Activated CD8-positive, alpha-beta memory T cell treated with anti-CD3 and anti-CD28 coated beads, Interleukin-2, amount 10 ng/mL, durations not matched to agents 7 days and 5 days (primary cell): ENCODE measurements at regions not wholly inside any gene's neighbourhood (a gene's known extent, or its start where the extent isn't known, plus 50 kb on each side); places are given as distances from the start of the nearest gene placed in this dataset.

Experiments used
- ATAC-seq: fragments of 150-1000 bp; cut with Tn5 transposase; one replicate; pipeline ENCODE4 v1.10.0; 2021; ENCODE audit warnings: moderate library complexity
- CTCF ChIA-PET: fragments of 350-600 bp; sonication (Branson Sonifier 250); formaldehyde crosslinking; loops from one replicate; lab custom pipeline; 2021; ENCODE audit warnings: antibody characterized with exemption; lab: Charles Lee
- DNase-seq: peaks from one replicate; pipeline ENCODE4 v3.0.0-alpha.2; 2020
- H3K27ac Mint-ChIP-seq: one replicate; pipeline ENCODE4 v1.8.0; 2021; ENCODE audit warnings: mild to moderate bottlenecking, mixed read lengths
- H3K27me3 Mint-ChIP-seq: one replicate; pipeline ENCODE4 v1.8.0; 2021; ENCODE audit warnings: mixed read lengths
- H3K36me3 Mint-ChIP-seq: one replicate; pipeline ENCODE4 v1.8.0; 2021; ENCODE audit warnings: mild to moderate bottlenecking, mixed read lengths
- H3K4me1 Mint-ChIP-seq: one replicate; pipeline ENCODE4 v1.8.0; 2021; ENCODE audit warnings: mixed read lengths
- H3K4me3 Mint-ChIP-seq: one replicate; pipeline ENCODE4 v1.8.0; 2021; ENCODE audit warnings: mild to moderate bottlenecking, moderate library complexity, mixed read lengths
- H3K9me3 Mint-ChIP-seq: one replicate; pipeline ENCODE4 v1.8.0; 2022; ENCODE audit warnings: low read depth, mixed read lengths

- DNase-seq = no peak
- CTCF ChIA-PET = interaction anchor here (2.0 kb wide), 1 partner anchor 155 kb away, joined by 5 read pairs; no protein-coding TSS in a partner anchor
- Mint-ChIP-seq H3K27me3 (peaks cover 4% of the 10 kb centered on the region), H3K4me1 (no peaks in the 10 kb centered on the region), H3K4me3 (no peak overlapping the region), H3K27ac (no peak overlapping the region), H3K9me3 (no peaks in the 10 kb centered on the region), H3K36me3 (no peaks in the 10 kb centered on the region)
- no peak for ATAC-seq
These were observed 69.7 kb upstream of the INCENP start for GRCh38 chr11:62054081-62054480.

- Mint-ChIP-seq H3K4me1 (no peaks in the 10 kb centered on the region), H3K27me3 (peaks cover 5% of the 10 kb centered on the region), H3K27ac (no peak overlapping the region), H3K4me3 (no peak overlapping the region), H3K9me3 (no peaks in the 10 kb centered on the region), H3K36me3 (no peaks in the 10 kb centered on the region)
- CTCF ChIA-PET = interaction anchor here (2.5 kb wide), 1 partner anchor 31 kb away, joined by 11 read pairs; no protein-coding TSS in a partner anchor
- no peak for ATAC-seq
- no peak for DNase-seq
These were observed 73.1 kb upstream of the INCENP start for GRCh38 chr11:62050716-62051115.

DNA sequence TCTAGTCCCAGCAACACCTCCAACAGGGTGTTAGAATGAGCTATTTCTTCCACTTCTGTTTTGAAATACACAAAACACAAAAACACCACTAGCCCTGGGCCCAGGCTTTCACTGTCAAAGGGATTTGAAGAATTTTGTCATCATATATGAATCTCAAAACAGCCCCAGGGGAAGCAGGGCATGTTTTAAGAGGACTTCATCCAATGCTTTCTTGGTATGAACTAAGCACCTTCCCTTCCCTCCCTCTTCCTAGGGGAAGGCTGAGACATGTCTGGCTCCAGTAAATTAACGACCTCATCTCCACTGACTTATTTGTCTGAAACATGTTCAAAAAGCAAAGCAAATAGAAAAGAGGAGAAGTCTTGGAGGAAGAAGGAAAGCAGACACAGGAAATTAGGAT lies 75.7 kb upstream of the INCENP start:
- no peak for ATAC-seq
- peaks cover 16% of the 10 kb centered on the region for H3K27me3 Mint-ChIP-seq
- H3K36me3 Mint-ChIP-seq = no peaks in the 10 kb centered on the region
- no peak for DNase-seq
- H3K9me3 Mint-ChIP-seq = no peaks in the 10 kb centered on the region
- no peak overlapping the region for H3K27ac Mint-ChIP-seq
- no peak overlapping the region for H3K4me3 Mint-ChIP-seq
- no peaks in the 10 kb centered on the region for H3K4me1 Mint-ChIP-seq
- CTCF ChIA-PET = no interaction called here

DNA sequence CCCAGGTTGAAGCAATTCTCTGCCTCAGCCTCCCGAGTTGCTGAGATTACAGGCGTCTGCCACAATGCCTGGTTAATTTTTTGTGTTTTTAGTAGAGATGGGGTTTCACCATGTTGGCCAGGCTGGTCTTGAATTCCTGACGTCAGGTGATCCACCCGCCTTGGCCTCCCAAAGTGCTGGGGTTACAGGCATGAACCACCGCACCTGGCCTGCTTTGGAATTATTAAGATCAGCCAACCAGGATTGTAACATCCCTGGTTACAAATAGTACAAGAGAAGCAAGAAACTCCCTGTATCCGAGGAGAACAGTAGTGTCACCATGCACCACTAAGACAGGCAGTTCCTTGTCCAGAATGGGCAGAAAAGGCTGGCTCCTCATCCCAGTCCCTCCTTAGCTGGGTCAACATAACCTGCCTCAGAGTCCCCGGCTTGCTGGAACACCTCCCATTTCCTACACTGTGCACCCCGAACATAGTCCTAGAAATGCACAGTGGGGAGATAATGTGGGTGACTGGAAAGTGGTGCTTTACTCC lies 77.2 kb upstream of the INCENP start:
- Mint-ChIP-seq H3K36me3 (no peaks in the 10 kb centered on the region), H3K27ac (no peak overlapping the region), H3K4me1 (no peaks in the 10 kb centered on the region), H3K27me3 (peaks cover 16% of the 10 kb centered on the region), H3K9me3 (no peaks in the 10 kb centered on the region), H3K4me3 (no peak overlapping the region)
- CTCF ChIA-PET = no interaction called here
- ATAC-seq (no peak), DNase-seq (no peak)

GRCh38 chr11:62044639-62045121 lies 77.2 kb upstream of the FTH1 start:
- CTCF ChIA-PET = no interaction called here

DNA sequence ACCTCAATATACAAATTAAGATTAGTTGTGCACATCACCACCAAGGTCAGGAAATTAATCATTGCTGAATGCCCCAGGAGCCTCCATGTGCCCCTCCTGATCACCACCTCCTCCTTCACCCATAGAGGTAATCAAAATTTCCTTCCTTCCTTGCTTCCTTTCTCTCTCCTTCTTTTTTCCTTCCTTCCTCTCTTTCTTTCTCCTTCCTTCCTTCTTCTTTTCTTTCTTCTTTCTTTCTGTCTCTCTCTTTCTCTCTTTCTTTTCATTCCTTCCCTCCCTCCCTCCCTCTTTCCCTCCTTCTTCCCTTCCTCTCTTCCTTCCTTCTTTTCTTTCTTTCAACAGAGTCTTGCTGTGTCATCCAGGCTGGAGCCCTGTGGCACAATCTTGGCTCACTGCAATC lies 67.9 kb upstream of the FTH1 start:
- Mint-ChIP-seq H3K9me3 (peaks cover 13% of the 10 kb centered on the region), H3K36me3 (peaks cover 9% of the 10 kb centered on the region), H3K4me3 (no peak overlapping the region), H3K27me3 (peaks cover 16% of the 10 kb centered on the region), H3K27ac (no peak overlapping the region), H3K4me1 (peaks cover 2% of the 10 kb centered on the region)
- DNase-seq = no peak
- ATAC-seq = no peak
- CTCF ChIA-PET = interaction anchor here (1.2 kb wide), 1 partner anchor 136 kb away, joined by 3 read pairs; no protein-coding TSS in a partner anchor

More at GRCh38 chr11:62044639-62045121, 77.2 kb upstream of the FTH1 start:
- DNase-seq = no peak
- H3K4me1 Mint-ChIP-seq = no peaks in the 10 kb centered on the region
- peaks cover 14% of the 10 kb centered on the region for H3K27me3 Mint-ChIP-seq
- no peaks in the 10 kb centered on the region for H3K9me3 Mint-ChIP-seq
- ATAC-seq = no peak
- no peak overlapping the region for H3K4me3 Mint-ChIP-seq
- no peak overlapping the region for H3K27ac Mint-ChIP-seq
- H3K36me3 Mint-ChIP-seq = no peaks in the 10 kb centered on the region

DNA sequence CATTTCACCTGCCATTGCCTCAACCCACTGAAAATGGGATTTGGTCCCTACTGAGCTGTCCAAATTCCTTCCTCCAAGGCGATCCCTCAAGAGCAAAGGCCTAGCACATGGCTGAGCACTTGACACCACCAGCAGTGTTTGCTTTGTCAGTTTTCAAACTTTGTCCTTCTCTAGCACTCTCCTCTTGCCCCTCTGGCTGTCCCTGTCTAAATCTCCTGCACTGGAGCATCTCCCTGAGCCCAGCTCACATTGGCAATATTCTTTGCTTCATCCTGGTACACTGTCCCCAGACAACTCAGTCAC lies 66.6 kb upstream of the FTH1 start:
- no peak for ATAC-seq
- peaks cover 9% of the 10 kb centered on the region for H3K36me3 Mint-ChIP-seq

DNA sequence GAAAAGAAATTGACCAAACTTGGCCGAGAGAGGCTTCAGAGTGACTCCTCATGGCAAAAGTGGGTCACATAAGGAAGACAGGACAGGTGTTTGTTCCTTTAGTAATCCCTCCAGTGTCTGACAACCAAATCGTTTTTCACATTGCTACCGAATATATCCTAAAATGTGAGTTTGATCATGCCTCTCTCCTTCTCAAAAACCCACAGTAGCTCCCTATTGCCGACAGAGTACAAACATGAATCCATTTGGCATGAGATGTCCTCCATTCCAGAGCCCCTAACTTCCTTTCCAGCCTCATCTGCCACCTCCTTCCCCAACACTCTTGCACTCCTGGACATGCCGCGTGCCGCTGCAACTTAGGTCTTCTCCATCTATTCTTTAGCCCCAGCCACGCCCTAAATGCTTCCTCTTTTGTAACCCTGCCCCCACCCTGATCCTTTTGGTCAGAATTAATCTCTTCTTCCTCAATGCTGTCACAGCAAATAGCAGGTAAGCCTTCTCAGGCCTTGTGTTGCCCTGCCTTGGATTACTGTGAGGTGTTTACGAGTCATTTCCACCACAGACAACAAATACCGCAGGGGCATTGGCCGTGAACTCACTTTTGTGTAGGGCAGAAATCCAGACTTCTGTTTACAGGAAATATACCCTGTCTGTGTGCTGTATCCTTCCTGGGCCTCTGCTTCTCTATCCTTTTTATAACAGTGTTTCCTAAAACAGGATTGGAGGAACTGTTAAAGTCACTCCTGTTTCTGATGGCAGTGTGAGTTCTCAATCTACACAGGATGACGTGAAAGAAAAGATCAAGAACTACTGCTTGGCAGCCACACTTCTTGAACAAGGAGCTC lies 66.0 kb upstream of the FTH1 start:
- no peak for DNase-seq
- H3K27me3 Mint-ChIP-seq = peaks cover 14% of the 10 kb centered on the region
- peaks cover 2% of the 10 kb centered on the region for H3K4me1 Mint-ChIP-seq
- H3K27ac Mint-ChIP-seq = no peak overlapping the region
- CTCF ChIA-PET = interaction anchor here (1.1 to 1.3 kb wide), 2 partner anchors 8 to 16 kb away, joined by 3 read pairs; no protein-coding TSS in a partner anchor
- H3K36me3 Mint-ChIP-seq = peaks cover 9% of the 10 kb centered on the region
- peaks cover 13% of the 10 kb centered on the region for H3K9me3 Mint-ChIP-seq
- no peak for ATAC-seq
- no peak overlapping the region for H3K4me3 Mint-ChIP-seq

More for the DNA sequence above, 66.6 kb upstream of the FTH1 start:
- Mint-ChIP-seq H3K27ac (no peak overlapping the region), H3K27me3 (peaks cover 14% of the 10 kb centered on the region), H3K4me1 (peaks cover 2% of the 10 kb centered on the region), H3K4me3 (no peak overlapping the region), H3K9me3 (peaks cover 13% of the 10 kb centered on the region)
- no peak for DNase-seq
- CTCF ChIA-PET = interaction anchor here (1.1 to 1.3 kb wide), 3 partner anchors 9 to 135 kb away, joined by 3 read pairs; no protein-coding TSS in a partner anchor

GRCh38 chr11:62030071-62030684 lies 62.7 kb upstream of the FTH1 start:
- Mint-ChIP-seq H3K9me3 (peaks cover 10% of the 10 kb centered on the region), H3K4me1 (peaks cover 11% of the 10 kb centered on the region), H3K27me3 (peaks cover 7% of the 10 kb centered on the region), H3K27ac (no peak overlapping the region), H3K36me3 (peaks cover 7% of the 10 kb centered on the region), H3K4me3 (no peak overlapping the region)
- CTCF ChIA-PET = interaction anchor here (1.1 to 1.6 kb wide), 2 partner anchors 34 to 78 kb away, joined by 3 to 5 read pairs; no protein-coding TSS in a partner anchor
- no peak for DNase-seq
- no peak for ATAC-seq

- H3K27ac Mint-ChIP-seq = peak overlapping the region; percentile 11
- H3K4me1 Mint-ChIP-seq = peaks cover 13% of the 10 kb centered on the region
- no peaks in the 10 kb centered on the region for H3K27me3 Mint-ChIP-seq
- no peaks in the 10 kb centered on the region for H3K36me3 Mint-ChIP-seq
- no peak for DNase-seq
- ATAC-seq = no peak
- CTCF ChIA-PET = interaction anchor here (1.0 to 1.4 kb wide), 2 partner anchors 55 to 79 kb away, joined by 3 to 4 read pairs; no protein-coding TSS in a partner anchor
- H3K9me3 Mint-ChIP-seq = peaks cover under 1% of the 10 kb centered on the region
- H3K4me3 Mint-ChIP-seq = no peak overlapping the region
These were observed 59.4 kb upstream of the FTH1 start for GRCh38 chr11:62026739-62027370.

- CTCF ChIA-PET = interaction anchor here (0.7 to 1.4 kb wide), 8 partner anchors 9 to 229 kb away, joined by 3 to 6 read pairs (median 3); partner anchors contain the start of gene FTH1
- H3K27ac Mint-ChIP-seq = peak overlapping the region; percentile 94
- ATAC-seq = peak; percentile 91
- DNase-seq = peak; percentile 90
- H3K4me1 Mint-ChIP-seq = peaks cover 13% of the 10 kb centered on the region
- peaks cover 5% of the 10 kb centered on the region for H3K36me3 Mint-ChIP-seq
- H3K9me3 Mint-ChIP-seq = peaks cover 6% of the 10 kb centered on the region
- peak overlapping the region; percentile 55 for H3K4me3 Mint-ChIP-seq
- H3K27me3 Mint-ChIP-seq = peaks cover 5% of the 10 kb centered on the region
These were observed 58.2 kb upstream of the FTH1 start for GRCh38 chr11:62025487-62026105.

DNA sequence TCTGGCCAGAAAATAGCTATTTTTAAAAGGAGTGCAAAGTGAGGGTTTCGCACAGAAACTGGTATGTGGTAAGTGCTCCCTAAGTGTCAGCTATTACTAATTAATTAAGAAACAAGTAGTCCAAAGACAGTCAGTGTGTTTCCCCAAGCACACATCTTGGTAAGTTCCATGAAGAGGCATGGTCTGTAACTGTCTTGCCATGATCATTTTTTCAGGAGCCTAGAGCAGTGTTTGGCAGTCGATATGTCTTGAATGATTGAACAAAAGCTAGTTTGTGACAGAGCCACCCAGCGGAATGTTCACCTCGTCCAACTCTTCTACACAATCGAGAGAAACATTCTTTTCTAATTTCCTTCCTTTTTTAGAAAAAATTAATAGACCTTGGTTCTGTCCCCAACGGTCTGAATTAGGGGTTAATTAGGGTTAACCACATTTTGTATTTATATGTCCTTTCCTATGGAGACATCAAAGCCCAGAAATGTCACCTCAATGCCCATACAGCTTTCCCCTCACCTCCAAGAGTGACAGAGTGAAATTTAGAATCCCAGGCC lies 57.6 kb upstream of the FTH1 start:
- Mint-ChIP-seq H3K27me3 (peaks cover 5% of the 10 kb centered on the region), H3K27ac (peak overlapping the region; percentile 94), H3K4me3 (peak overlapping the region; percentile 55), H3K9me3 (peaks cover 6% of the 10 kb centered on the region), H3K4me1 (peaks cover 13% of the 10 kb centered on the region), H3K36me3 (peaks cover 5% of the 10 kb centered on the region)
- CTCF ChIA-PET = interaction anchor here (0.7 to 1.4 kb wide), 7 partner anchors 9 to 228 kb away, joined by 3 to 6 read pairs (median 3); partner anchors contain the start of gene FTH1
- ATAC-seq (no peak), DNase-seq (no peak)
